Stimulated activated CD4-positive, alpha-beta T cell treated with anti-CD3 and anti-CD28 coated beads, Interleukin-1b, Interleukin-23, amount 100 ng/mL, for 48 hours (primary cell): ENCODE measurements at regions not wholly inside any gene's neighbourhood (a gene's known extent, or its start where the extent isn't known, plus 50 kb on each side); places are given as distances from the start of the nearest gene placed in this dataset.

Source experiments
- DNase-seq: peaks from one replicate; pipeline ENCODE4 v3.0.0-alpha.2; 2020

DNA sequence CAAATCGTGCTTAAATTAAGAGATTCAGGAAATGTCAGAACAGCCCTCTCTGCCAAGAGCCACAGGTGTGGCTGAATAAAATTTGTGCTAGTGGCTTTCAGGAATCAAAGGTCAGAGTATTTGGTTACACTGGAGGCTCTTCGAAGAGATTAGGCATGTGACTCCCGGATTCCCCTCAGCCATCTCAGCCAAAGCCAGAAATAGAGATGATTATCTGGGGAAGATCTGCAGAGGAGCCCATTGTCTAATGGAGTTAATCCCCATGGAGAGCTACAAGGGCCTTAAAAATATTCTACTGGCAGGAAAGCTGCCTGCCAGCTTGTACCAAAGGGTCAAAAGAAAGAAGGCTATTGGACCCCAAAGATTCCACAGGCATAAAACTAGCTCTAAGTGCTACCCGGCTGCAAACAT, 1259.5 kb downstream of the TBC1D22A start:
- DNase-seq: no peak

DNA sequence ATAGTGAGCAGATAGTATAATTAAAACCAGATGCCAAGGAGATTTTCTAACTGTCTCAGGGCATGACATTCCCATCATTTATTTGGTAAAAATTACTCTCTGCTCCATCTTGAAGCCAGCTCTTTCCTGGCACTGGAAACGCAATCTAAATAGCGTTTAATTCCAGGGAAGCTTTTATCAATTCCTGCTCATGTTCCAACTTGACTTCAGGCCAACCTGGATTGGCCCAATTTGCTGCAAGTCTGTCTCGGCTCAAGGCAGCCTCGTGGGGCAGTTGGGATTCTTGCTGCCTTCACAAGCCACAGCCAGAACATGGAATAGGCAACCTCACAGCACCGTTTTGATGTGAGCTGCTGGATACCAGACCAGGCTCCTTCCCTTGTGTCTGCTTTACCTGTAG, 1255.9 kb downstream of the TBC1D22A start:
- DNase-seq: no peak

DNA sequence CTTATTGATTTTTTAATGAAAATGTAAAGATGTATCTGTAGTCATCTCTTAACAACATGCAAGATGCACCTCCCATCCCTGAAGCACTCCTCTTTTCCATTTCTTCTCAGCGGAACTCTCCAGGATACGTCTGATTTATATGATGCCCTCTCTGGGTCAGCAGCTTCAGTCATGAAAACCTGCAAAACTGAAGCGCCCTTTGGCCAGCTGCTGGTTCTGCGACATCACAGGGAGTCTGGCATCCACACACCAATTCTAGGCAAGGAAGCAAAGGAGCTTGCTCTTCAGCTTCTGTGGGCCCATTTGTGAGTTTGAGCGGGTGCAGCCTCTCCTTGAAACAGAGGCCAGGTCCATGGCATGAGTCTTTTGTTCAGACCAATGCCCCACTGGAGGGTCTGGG, 1253.3 kb downstream of the TBC1D22A start:
- no peak for DNase-seq

DNA sequence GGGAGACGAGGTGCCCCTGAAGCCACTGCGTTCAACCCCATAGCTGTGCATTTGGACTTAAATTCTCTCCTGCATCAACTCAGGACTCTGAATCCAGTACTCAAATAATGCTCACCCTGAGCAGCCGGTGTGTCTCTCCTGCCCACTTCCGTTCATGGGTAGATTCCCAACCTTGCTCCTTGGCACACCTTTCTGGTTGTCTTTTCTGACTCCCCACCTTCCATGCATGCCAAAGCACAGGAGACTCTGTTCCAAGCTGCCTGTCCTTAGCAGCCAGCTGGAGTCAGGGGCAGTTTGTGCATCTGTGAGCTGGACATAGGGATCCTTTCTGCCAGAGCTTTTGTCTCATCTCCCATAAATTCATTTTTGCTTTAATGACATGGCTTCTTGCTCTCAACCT, 1242.5 kb downstream of the TBC1D22A start:
- DNase-seq: no peak

DNA sequence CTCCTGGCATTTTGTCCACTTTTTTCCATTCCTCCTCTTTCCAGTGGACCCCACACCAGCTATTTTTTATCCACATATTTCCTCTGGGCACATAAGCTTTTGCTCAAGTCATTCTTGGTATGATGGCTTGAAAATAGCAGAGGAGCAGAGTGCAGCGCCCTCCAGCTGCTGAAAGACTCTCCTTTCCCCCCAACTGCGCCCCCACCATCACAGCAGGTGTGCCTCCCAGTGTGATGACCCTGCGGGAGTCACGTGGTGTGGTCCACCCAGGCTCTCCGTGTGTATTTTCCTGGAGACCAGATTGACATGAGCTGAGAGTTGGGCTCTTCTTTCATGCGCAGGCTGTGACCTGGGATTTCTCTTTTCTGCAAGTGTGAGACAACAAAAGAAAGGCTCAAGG, 1241.6 kb downstream of the TBC1D22A start:
- no peak for DNase-seq

DNA sequence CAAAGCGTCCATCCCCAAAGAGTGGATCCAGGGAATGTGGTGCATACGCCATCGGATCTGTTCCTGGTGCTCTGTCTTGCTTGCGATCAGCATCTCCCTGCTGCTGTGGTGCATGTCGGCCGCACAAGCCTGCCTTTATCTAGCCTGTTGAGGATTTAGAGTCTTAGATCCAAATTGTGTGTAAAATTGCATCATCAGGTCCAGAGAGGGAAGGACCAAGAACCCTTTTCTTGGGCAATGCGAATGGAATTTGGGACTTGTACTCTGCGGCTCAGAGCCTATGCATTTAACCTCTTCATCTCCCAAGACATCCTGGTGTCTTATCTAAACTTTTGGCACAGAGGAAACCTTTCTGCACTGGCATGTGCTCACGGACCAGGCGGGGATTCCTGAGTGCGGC, 1238.7 kb downstream of the TBC1D22A start:
- no peak for DNase-seq

DNA sequence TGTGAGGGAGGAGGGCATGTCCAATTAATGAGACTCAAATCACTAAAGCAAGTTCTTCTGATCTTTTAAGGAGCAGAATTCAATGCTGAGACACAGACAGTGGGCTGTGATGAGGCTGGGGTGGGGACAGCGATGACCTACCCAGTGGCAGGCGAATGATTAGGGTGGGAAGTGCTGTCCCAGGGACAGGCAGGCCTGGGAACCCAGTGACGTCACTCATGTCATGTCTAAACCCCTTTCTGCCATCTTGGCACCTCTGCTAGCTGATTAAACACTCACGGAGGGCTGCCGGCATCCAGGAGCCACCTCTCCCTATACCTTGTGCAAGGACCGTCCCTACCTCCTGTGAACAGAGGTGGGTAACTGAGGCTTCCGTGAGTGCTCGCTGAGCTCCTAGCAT, 1235.2 kb downstream of the TBC1D22A start:
- no peak for DNase-seq

DNA sequence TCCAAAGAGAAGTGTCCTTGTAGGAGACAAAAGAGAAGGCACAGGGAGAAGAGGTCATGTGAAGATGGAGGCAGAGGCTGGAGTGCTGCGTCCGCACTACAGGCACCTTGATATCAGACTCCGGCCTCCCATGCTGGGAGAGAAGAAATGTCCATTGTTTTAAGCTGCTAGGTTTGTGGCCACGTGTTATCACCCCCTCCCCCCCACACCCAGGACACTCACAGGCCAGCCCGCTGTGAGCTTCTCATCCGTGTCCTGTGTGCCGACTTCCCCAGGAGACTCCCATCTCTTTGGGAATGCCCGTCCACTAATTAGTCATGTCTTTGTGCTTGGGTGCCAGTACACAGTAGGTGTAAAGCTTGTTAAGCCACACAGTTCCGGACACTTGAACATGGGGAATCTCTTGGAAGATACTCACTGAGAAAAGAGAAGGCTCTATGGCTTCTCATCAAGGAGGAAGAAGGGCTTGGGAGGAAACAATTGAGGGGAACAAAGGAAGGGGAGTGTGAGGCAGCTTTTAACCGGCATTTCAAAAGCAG, 1234.7 kb downstream of the TBC1D22A start:
- no peak for DNase-seq

DNA sequence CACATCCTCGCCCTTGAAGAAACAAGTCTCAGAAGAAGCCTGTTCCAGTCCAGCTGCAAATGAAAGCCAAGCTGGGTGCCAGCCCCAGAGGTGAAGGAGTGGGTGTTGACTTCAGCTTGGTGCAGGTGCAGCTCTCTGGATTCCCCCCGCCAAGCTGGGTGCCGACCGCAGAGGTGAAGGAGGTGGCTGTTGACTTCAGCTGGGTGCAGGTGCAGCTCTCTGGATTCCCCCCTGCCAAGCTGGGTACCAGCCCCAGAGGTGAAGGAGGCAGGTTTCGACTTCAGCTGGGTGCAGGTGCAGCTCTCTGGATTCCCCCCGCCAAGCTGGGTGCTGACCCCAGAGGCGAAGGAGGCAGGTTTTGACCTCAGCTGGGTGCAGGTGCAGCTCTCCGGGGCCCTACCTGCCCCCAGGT, 1234.0 kb downstream of the TBC1D22A start:
- no peak for DNase-seq

DNA sequence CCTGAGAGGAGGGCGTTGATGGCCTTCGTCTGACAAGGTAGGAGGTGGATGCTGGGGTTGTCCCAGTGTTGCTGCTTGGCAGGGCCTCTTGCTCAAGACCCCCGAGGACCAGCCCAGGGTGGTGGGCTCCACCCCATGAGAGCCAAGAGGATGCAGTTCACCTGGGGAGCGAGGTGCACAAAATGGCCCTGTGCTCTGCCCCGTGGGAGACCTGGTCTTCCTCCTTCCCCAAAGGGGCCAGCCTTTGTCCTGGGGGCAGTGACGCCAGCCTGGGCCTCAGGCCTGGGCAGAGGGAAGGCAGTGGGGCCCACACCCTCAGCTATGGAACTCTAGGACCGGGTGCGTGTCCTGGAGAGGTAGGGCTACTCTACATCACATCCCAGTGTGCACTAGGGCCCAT, 1233.3 kb downstream of the TBC1D22A start:
- no peak for DNase-seq

DNA sequence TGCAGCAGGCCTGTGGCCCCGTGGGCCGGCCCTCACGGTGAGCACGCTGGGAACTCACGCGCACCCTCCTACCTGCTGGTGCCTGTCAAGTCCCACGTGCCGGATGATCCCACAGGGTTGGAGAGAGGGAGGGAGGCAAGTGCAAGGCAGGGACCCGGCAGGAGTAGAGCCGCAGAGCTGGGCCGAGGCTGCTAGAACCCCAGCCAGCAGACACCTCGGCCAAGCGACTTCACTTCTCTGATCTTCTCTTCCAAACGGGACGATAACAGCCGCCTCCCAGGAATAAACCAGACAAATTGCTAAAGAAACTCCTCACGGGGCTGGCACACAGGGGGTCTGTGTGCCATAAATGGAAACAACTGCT, 1232.8 kb downstream of the TBC1D22A start:
- DNase-seq: no peak

DNA sequence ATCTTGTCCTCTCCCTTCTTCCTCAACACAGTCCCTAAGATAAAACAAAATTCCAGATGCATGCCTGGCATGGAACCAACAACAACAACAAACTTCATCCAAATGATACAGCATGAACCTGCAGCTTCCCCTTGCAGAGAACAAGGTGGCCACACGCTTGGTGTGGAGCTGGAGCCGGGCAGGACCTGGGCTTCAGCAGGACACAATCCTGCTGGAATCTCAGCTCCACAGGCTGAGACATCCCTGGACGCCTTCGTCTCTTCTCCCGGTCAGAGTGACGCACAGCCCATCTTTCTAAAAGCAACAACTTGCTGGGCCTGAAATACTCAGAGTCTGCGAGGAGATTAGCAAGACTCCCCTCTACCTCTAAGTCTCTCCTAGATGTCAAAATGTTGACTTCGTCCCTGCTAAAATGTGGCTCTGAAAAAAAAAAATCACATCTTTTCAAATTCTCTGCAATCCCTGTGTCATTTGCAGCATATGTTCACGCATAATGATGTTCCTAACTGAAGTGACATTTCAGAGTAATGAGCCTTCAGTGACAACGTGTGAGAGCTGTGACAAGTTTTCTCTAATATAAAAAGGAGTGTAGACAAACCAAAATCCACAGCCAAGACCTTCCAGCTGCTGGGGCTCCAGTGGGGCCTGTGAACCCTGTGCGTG, 1232.3 kb downstream of the TBC1D22A start:
- no peak for DNase-seq

DNA sequence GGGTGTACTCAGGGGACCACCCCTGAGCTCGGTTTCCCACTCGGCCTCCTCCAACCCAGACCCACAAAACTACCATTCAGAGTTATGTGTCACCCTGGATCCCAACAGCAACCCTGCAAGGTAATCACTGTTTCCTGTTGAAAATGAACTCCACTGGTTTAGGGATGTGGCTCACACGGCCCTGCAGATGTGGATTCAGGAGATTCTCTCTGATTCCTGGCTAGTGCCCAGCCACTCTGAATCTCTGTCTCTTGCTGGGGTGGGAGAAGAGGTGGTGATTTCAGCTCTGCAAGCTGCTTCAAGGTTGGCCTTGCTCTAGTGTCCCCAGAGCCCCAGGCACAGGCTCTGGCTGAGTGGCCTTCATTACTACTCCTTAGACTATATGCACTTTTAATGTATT, 1231.6 kb downstream of the TBC1D22A start:
- DNase-seq: no peak

DNA sequence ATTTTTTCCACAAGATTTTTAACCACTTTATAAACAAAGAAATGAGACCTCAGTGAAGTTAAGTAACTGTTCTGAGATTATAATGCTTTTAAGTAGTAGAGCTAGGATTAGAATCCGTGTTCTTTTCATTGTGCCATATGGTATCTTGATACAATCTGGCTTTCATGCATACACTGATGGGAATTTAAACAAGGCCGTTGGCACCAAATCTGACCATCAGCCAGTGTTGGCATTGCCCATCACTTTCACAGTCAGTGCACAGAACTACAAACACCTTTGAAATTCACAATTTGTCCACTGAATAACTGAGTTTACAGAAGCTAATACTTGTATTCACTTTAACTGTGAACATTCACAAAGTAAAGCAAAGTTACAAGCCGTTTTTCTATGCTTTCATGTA, 1228.0 kb downstream of the TBC1D22A start:
- no peak for DNase-seq

DNA sequence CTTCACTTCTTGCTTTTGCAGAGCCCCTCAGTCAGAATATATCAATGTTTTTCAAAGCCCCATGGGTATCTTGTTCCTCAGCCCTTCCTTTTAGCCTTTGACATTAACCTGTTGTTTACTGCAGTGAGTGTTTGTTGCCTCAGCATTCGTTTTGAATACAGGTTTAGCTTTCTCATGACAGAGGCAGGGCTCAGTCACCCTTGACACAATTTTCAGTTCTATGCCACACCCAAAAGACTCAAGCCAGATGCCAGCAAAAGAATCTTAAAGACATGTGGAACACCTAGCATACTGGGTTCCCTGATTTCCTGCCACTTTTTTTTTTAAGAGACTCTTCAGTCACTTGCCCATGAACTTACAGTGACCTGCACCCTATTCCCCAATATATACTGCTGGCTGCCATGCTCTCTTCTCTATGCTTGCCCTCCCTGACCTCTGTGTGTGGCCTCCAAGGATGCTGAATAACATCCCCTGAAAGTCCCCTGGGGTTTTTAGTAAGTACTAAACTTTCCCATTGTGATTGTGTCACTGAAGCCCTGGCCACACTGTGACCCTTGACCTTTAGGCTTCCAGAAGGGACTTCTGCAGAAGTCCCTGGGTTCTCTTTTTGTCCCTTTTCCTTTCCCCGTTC, 1225.5 kb downstream of the TBC1D22A start:
- no peak for DNase-seq

DNA sequence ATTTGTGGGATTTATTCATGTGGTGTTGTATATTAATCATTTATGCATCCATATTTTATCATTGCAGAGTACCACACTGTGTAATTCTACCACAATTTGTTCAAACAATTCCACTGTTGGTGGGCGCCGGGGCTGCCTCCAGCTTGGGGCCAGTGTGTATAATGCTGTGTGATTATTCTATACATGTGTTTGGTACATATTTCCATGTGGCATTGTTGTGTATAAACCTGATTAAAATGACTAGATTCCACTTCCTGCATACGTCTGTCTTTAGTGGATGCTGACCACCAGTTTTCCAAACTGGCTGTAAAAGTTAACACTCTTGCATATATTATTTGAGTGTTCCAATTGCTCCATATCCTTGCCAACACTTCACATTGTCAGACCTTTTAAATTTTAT, 1213.8 kb downstream of the TBC1D22A start:
- no peak for DNase-seq

DNA sequence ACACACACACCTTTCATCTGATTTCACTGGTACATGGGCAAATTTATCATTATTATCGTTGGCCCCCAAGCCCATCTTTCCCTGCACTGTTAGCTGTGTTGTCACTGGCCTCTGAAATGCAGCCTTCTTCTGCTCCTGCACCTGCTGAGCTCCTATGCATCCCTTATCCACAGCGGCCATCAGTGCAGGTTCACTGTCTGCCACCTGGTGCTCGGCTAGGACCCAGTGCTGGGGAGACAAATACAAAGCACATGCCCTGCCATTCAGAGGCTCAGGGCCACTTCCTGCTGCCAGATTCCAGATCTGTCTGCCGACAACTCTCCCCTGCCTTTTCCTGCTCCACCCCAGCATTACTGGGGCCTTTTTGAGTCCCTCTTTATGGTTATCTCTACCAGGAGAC, 1205.4 kb downstream of the TBC1D22A start:
- DNase-seq: no peak

DNA sequence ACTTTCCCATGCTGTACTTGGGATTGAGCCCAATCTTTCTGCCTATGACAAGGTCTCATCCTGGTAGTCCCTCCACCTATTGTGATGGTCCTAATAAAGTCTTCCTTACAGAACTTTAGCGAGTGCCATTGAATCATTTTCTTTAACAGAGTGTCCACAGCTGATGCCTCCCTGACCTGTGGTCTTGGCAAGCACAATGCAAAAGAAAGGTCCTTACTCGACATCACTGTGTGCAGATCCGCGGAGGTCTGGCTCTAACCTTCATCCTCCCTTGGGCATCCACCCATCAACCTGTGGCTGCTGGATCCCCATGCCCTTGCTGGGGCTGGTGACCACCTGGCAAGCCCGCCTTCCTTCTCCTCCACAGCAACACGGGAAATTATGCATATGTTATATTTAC, 1203.9 kb downstream of the TBC1D22A start:
- DNase-seq: no peak

DNA sequence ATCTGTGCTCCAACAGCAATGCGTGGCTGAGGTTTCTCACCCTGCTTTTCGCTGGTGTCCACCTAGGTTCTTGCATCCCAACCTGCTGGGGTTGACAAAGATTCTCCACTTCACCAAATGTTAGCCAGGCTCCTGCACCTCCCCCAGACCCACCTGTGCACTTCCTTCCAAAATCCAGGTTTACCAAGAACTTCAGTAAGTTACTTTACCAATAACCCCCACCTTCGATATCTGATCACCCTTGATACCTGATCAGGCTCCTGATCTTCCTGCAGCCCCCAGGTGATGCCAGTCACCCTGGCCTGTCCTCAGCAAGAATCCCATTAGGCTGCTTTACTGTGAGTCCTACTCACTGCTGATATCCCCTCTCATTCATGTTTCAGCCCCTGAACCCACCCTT, 1203.4 kb downstream of the TBC1D22A start:
- DNase-seq: no peak

DNA sequence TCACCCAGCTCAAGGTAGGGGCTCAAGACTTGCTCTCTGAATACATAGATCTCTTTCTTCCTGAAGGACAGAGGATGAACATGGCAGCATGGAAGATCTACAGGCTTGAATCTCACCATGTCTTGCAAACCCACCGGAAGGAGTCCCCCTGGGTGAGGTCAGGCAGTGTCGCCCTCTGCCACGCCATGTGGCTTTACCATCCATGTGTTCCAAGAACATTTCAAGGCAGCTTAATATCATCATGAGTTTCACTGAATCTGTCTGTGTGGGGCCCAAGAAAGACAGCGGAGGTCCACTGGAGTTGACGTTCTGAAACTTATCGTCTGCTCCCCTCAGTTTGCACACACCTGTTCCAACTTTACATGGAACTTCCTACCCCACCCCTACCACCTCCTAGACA, 1202.6 kb downstream of the TBC1D22A start:
- DNase-seq: no peak

DNA sequence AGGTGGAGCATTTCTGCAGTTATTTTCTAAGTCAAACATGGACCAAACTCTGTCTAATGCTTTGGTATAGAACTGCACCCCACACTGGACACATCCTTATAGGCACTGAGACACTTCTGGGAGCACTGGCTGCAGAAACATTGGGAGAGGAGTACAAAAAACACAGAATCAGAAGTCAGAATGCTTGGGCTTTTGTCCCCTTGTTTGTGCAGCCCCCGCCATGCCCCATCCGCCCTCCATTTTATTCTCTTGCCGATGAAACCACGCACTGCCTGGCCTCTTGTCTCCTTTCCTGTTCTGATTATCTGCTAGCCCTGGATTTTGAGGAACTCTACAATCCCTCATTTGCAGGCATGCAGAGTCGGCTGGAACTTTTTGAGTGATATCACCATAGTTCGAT, 1201.2 kb downstream of the TBC1D22A start:
- no peak for DNase-seq

DNA sequence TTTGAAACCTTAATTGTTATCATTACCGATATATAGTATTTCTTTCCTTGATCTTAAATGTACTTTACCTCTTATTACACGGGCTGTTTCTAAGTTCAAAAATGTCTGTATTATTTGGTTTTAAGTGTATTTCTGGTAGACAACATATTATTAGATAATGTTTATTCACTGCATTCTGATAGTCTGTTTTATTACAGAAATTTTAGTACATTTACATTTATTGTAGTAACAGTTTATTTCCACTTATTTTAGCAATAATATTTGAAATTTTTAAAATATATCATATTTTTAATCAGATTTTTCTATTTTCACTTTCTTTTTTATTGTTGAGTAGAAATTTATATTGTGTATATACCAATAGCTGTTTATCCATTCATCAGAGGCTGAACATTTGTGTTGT, 1195.2 kb downstream of the TBC1D22A start:
- no peak for DNase-seq

DNA sequence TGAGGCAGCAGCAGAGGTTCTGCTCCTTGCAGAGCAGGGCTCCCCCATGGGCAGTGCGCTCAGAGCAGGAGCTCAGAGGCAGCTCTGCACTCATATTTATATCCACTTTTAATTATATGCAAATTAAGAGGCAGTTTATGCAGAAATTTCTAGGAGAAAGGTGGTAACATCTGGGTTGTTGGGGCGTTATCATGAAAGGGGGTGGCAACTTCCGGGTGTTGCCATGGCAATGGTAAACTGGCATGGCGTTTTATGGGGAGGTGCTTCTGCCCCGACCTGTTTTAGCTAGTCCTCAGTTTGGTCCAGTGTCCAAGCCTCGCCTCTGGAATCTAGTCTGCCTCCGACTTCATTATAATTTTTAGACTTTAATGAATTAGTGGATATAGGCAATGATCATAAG, 1191.7 kb downstream of the TBC1D22A start:
- DNase-seq: no peak

DNA sequence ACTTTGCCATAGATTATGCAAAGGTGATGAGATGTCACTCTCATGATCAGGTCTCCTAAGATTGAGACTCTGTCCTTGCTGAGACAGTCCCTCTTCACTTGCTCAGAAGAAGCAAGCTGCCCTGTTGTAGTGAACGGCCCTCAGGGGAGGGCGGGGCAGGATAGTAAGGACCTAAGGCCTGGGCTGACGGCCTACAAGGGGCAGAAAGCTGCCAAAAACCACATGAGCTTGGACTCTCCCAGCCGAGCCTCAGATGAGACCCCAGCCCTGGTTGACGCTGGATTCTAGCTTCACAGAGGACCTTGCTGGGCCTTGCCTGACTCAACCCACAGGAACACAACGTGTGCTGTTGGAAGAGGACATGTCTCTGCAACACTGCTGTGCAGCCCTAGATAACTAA, 1182.5 kb downstream of the TBC1D22A start:
- no peak for DNase-seq
